Esophagus squamous epithelium (tissue), 4 donors: ENCODE measurements at regions not wholly inside any gene's neighbourhood (a gene's known extent, or its start where the extent isn't known, plus 50 kb on each side); places are given as distances from the start of the nearest gene placed in this dataset.

Experiments
- POLR2A ChIP-seq, 4 donors: fragments of 450-650 bp; IDR thresholded peaks; one replicate each; pipeline ENCODE4 v1.6.1; 2017; ENCODE audit warnings: antibody characterized with exemption in 4 of 4, mild to moderate bottlenecking in 4 of 4, moderate library complexity in 3 of 4
- TF ChIP-seq, protein P1 (sequence below), 6 experiments: fragments of 450-650 bp in 4 of 6; fragments of 200-600 bp in 2 of 6; sonication (generic) in 2 of 6; IDR thresholded peaks; one replicate each; pipeline ENCODE4 v1.5.1; 2016 to 2019; ENCODE audit warnings: antibody characterized with exemption in 6 of 6, mild to moderate bottlenecking in 4 of 6, moderate library complexity in 4 of 6

DNA sequence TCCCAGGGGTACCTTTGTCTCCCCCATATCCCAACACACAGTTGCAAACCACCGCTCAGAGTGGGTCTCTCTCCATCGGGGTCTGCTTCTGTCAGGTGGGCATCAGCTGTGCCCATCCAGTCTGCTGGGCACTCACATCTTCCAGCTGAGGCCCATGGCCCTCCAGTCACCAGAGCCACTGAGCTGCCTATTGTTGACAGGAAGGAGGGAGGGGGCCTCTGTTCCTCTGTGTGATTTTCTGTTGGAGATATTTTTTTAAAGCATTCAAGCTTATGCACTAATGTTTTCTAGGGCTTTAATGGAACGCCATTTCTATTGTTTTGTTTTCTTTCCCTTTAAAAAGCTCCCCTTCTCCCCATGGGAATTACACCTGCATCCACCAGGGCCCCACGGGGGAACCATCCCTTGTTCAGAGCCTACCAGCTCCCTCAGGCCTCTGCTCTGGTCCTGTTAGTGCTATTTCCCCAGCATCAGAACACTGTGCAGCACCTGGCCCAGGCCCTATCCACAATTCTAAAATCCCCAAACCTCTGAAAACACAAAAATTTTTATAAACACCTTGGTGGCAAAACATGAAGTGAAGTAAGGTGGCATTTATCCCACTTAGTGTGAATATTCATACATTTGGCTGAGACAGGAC lies 326.2 kb downstream of the CD83 start:
- no peak for TF ChIP-seq POLR2A (IDR thresholded peaks at IDR 0.05)
- TF ChIP-seq, protein P1, sequence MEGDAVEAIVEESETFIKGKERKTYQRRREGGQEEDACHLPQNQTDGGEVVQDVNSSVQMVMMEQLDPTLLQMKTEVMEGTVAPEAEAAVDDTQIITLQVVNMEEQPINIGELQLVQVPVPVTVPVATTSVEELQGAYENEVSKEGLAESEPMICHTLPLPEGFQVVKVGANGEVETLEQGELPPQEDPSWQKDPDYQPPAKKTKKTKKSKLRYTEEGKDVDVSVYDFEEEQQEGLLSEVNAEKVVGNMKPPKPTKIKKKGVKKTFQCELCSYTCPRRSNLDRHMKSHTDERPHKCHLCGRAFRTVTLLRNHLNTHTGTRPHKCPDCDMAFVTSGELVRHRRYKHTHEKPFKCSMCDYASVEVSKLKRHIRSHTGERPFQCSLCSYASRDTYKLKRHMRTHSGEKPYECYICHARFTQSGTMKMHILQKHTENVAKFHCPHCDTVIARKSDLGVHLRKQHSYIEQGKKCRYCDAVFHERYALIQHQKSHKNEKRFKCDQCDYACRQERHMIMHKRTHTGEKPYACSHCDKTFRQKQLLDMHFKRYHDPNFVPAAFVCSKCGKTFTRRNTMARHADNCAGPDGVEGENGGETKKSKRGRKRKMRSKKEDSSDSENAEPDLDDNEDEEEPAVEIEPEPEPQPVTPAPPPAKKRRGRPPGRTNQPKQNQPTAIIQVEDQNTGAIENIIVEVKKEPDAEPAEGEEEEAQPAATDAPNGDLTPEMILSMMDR (IDR thresholded peaks at IDR 0.05) = no peak
